ENCODE measurements at regions not wholly inside any gene's neighbourhood (a gene's known extent, or its start where the extent isn't known, plus 50 kb on each side); places are given as distances from the start of the nearest gene placed in this dataset.

- H3K27me3 ChIP-seq = no peaks in the 10 kb centered on the region
- no peaks in the 10 kb centered on the region for H3K4me1 ChIP-seq
- H3K9me3 ChIP-seq = no peaks in the 10 kb centered on the region
- DNase-seq = no peak
- intact Hi-C loops (cut with DNase I; ENCODE audit: low total_unique reads) = no loop called here
- H3K4me3 ChIP-seq = no peak overlapping the region
- H3K27ac ChIP-seq = no peak overlapping the region
- no peak for TF ChIP-seq CTCF (IDR thresholded peaks at IDR 0.05)
- no peak for TF ChIP-seq POLR2AphosphoS5 (IDR thresholded peaks at IDR 0.05)
- no peak for TF ChIP-seq EP300 (IDR thresholded peaks at IDR 0.05)
- no peak for TF ChIP-seq POLR2A (IDR thresholded peaks at IDR 0.05)
- H3K36me3 ChIP-seq = no peaks in the 10 kb centered on the region
Observed at GRCh38 chr4:164193676-164194075, 560.3 kb upstream of the SMIM31 start.

GRCh38 chr4:164197556-164197955, 556.4 kb upstream of the SMIM31 start:
- no peaks in the 10 kb centered on the region for H3K4me1 ChIP-seq
- WGBS, 5 donors = 83 to 86% (median 86%) methylated on average over 18 of the region's 18 CpGs
- no peaks in the 10 kb centered on the region for H3K36me3 ChIP-seq
- no peak overlapping the region for H3K27ac ChIP-seq
- no peaks in the 10 kb centered on the region for H3K9me3 ChIP-seq
- TF ChIP-seq CTCF (IDR thresholded peaks at IDR 0.05) (no peak), POLR2A (IDR thresholded peaks at IDR 0.05) (no peak), POLR2AphosphoS5 (IDR thresholded peaks at IDR 0.05) (no peak), EP300 (IDR thresholded peaks at IDR 0.05) (no peak)
- intact Hi-C loops (cut with DNase I; ENCODE audit: low total_unique reads) = no loop called here
- no peak for DNase-seq
- no peaks in the 10 kb centered on the region for H3K27me3 ChIP-seq
- no peak overlapping the region for H3K4me3 ChIP-seq

- Histone ChIP-seq H3K4me3 (no peak overlapping the region), H3K36me3 (no peaks in the 10 kb centered on the region), H3K4me1 (no peaks in the 10 kb centered on the region), H3K27me3 (no peaks in the 10 kb centered on the region), H3K9me3 (no peaks in the 10 kb centered on the region), H3K27ac (no peak overlapping the region)
- 69 to 79% (median 75%) methylated on average over 4 of the region's 4 CpGs for WGBS, 5 donors
- TF ChIP-seq POLR2AphosphoS5 (IDR thresholded peaks at IDR 0.05) (no peak), EP300 (IDR thresholded peaks at IDR 0.05) (no peak), CTCF (IDR thresholded peaks at IDR 0.05) (no peak), POLR2A (IDR thresholded peaks at IDR 0.05) (no peak)
- no peak for DNase-seq
- intact Hi-C loops (cut with DNase I; ENCODE audit: low total_unique reads) = no loop called here
Observed at GRCh38 chr4:164203476-164203875, 550.5 kb upstream of the SMIM31 start.

GRCh38 chr4:164204434-164204833, 549.5 kb upstream of the SMIM31 start:
- intact Hi-C loops (cut with DNase I; ENCODE audit: low total_unique reads) = no loop called here
- no peaks in the 10 kb centered on the region for H3K4me1 ChIP-seq
- no peaks in the 10 kb centered on the region for H3K27me3 ChIP-seq
- no peak for DNase-seq
- TF ChIP-seq CTCF (IDR thresholded peaks at IDR 0.05) (no peak), EP300 (IDR thresholded peaks at IDR 0.05) (no peak), POLR2A (IDR thresholded peaks at IDR 0.05) (no peak), POLR2AphosphoS5 (IDR thresholded peaks at IDR 0.05) (no peak)
- H3K27ac ChIP-seq = no peak overlapping the region
- H3K36me3 ChIP-seq = no peaks in the 10 kb centered on the region
- no peak overlapping the region for H3K4me3 ChIP-seq
- no peaks in the 10 kb centered on the region for H3K9me3 ChIP-seq

- no peak for TF ChIP-seq EP300 (IDR thresholded peaks at IDR 0.05)
- no peak for TF ChIP-seq CTCF (IDR thresholded peaks at IDR 0.05)
- TF ChIP-seq POLR2A (IDR thresholded peaks at IDR 0.05) = no peak
- WGBS, 5 donors = 76 to 80% (median 77%) methylated on average over 5 of the region's 5 CpGs
- no peak for DNase-seq
- no peaks in the 10 kb centered on the region for H3K4me1 ChIP-seq
- intact Hi-C loops (cut with DNase I; ENCODE audit: low total_unique reads) = no loop called here
- no peak overlapping the region for H3K4me3 ChIP-seq
- no peak overlapping the region for H3K27ac ChIP-seq
- H3K36me3 ChIP-seq = no peaks in the 10 kb centered on the region
- no peaks in the 10 kb centered on the region for H3K9me3 ChIP-seq
- H3K27me3 ChIP-seq = no peaks in the 10 kb centered on the region
Observed at GRCh38 chr4:164207460-164207859, 546.5 kb upstream of the SMIM31 start.

Measured in stomach (tissue), 8 donors.